WTC11 (cell line): ENCODE measurements at regions not wholly inside any gene's neighbourhood (a gene's known extent, or its start where the extent isn't known, plus 50 kb on each side); places are given as distances from the start of the nearest gene placed in this dataset.

Experiments
- ATAC-seq: fragments of 200-7000 bp; cut with Tn5 transposase; 2 replicates; pipeline ENCODE4 v1.10.0; 2021; ENCODE audit warnings: mild to moderate bottlenecking, moderate library complexity
- CTCF ChIA-PET: fragments of 300-600 bp; sonication (Branson Sonifier 250); formaldehyde crosslinking; loops from one replicate; lab custom pipeline; 2021; ENCODE audit warnings: antibody characterized with exemption; lab: Charles Lee
- POLR2A ChIA-PET: fragments of 350-600 bp; sonication (Branson Sonifier 250); formaldehyde crosslinking; loops from one replicate; lab custom pipeline; 2021; ENCODE audit warnings: antibody characterized with exemption; lab: Charles Lee
- DNase-seq: peaks from one replicate; pipeline ENCODE4 v3.0.0; 2021; ENCODE audit warnings: low spot score
- H3K27ac Mint-ChIP-seq: 2 replicates; pipeline ENCODE4 v1.8.0; 2021; ENCODE audit warnings: mixed read lengths
- H3K27me3 Mint-ChIP-seq: 2 replicates; pipeline ENCODE4 v1.8.0; 2021; ENCODE audit warnings: low read depth, mild to moderate bottlenecking, moderate library complexity, mixed read lengths
- H3K36me3 Mint-ChIP-seq: 2 replicates; pipeline ENCODE4 v1.8.0; 2021; ENCODE audit warnings: mixed read lengths
- H3K4me1 Mint-ChIP-seq: 2 replicates; pipeline ENCODE4 v1.8.0; 2022; ENCODE audit warnings: mixed read lengths
- H3K4me3 Mint-ChIP-seq: 2 replicates; pipeline ENCODE4 v1.8.0; 2021; ENCODE audit warnings: mild to moderate bottlenecking, moderate library complexity, mixed read lengths
- H3K9me3 Mint-ChIP-seq: 2 replicates; pipeline ENCODE4 v1.8.0; 2021; ENCODE audit warnings: mixed read lengths
- CBFB ChIP-seq: sonication (generic); formaldehyde crosslinking; IDR thresholded peaks from 2 replicates; pipeline ENCODE4 v1.8.1; 2022; ENCODE audit warnings: mild to moderate bottlenecking, low read depth, missing genetic modification reagents
- CREB1 ChIP-seq: sonication (generic); formaldehyde crosslinking; IDR thresholded peaks from 2 replicates; pipeline ENCODE4 v1.8.0; 2023; ENCODE audit warnings: mild to moderate bottlenecking, missing genetic modification reagents
- CREM ChIP-seq: sonication (generic); formaldehyde crosslinking; IDR thresholded peaks from 2 replicates; pipeline ENCODE4 v1.8.1; 2022; ENCODE audit warnings: mild to moderate bottlenecking, missing genetic modification reagents, moderate library complexity
- FOXK1 ChIP-seq: sonication (generic); formaldehyde crosslinking; IDR thresholded peaks from 2 replicates; pipeline ENCODE4 v1.8.0; 2022; ENCODE audit warnings: mild to moderate bottlenecking, moderate library complexity, missing genetic modification reagents
- NFE2L1 ChIP-seq: sonication (generic); formaldehyde crosslinking; IDR thresholded peaks from 2 replicates; pipeline ENCODE4 v1.8.1; 2023; ENCODE audit warnings: missing genetic modification reagents
- NFYB ChIP-seq: sonication (generic); formaldehyde crosslinking; conservative IDR thresholded peaks from 2 replicates; pipeline ENCODE4 v1.8.0; 2022; ENCODE audit warnings: low read depth, missing genetic modification reagents
- TP53 ChIP-seq: sonication (generic); formaldehyde crosslinking; IDR thresholded peaks from 2 replicates; pipeline ENCODE4 v1.8.1; 2023; ENCODE audit warnings: mild to moderate bottlenecking, missing genetic modification reagents
- ZNF423 ChIP-seq: fragments of 250-450 bp; sonication (Bioruptor Pico); IDR thresholded peaks from 2 replicates; pipeline ENCODE4 v2.1.2; 2022; ENCODE audit warnings: mild to moderate bottlenecking, moderate library complexity
- TF ChIP-seq, protein P1 (sequence below): fragments of 250-450 bp; sonication (Bioruptor Pico); IDR thresholded peaks from 2 replicates; pipeline ENCODE4 v1.9.0; 2021; ENCODE audit warnings: mild to moderate bottlenecking, borderline replicate concordance
- TF ChIP-seq, protein P2 (sequence below): sonication (generic); formaldehyde crosslinking; IDR thresholded peaks from 2 replicates; pipeline ENCODE4 v1.8.0; 2022; ENCODE audit warnings: mild to moderate bottlenecking, missing genetic modification reagents
- TF ChIP-seq, protein P3 (sequence below): fragments of 250-450 bp; sonication (Bioruptor Pico); IDR thresholded peaks from 2 replicates; pipeline ENCODE4 v2.1.2; 2022; ENCODE audit warnings: mild to moderate bottlenecking, moderate library complexity
- TF ChIP-seq, protein P4 (sequence below): sonication (generic); formaldehyde crosslinking; conservative IDR thresholded peaks from 2 replicates; pipeline ENCODE4 v1.8.1; 2023; ENCODE audit warnings: mild to moderate bottlenecking, low read depth, missing genetic modification reagents, moderate library complexity
- TF ChIP-seq, protein P5 (sequence below): sonication (generic); formaldehyde crosslinking; IDR thresholded peaks from 2 replicates; pipeline ENCODE4 v1.8.0; 2022; ENCODE audit warnings: missing genetic modification reagents

- Mint-ChIP-seq H3K27me3 (no peaks in the 10 kb centered on the region), H3K4me3 (no peak overlapping the region), H3K27ac (no peak overlapping the region), H3K36me3 (no peaks in the 10 kb centered on the region), H3K4me1 (peaks cover 21% of the 10 kb centered on the region), H3K9me3 (no peaks in the 10 kb centered on the region)
- ChIA-PET POLR2A (no interaction called here), CTCF (no interaction called here)
- TF ChIP-seq ZNF423 (CRISPR knock-in tag) (no peak), CREM (no peak), CBFB (CRISPR knock-in tag) (no peak), TP53 (CRISPR knock-in tag) (no peak)
- TF ChIP-seq, protein P1, sequence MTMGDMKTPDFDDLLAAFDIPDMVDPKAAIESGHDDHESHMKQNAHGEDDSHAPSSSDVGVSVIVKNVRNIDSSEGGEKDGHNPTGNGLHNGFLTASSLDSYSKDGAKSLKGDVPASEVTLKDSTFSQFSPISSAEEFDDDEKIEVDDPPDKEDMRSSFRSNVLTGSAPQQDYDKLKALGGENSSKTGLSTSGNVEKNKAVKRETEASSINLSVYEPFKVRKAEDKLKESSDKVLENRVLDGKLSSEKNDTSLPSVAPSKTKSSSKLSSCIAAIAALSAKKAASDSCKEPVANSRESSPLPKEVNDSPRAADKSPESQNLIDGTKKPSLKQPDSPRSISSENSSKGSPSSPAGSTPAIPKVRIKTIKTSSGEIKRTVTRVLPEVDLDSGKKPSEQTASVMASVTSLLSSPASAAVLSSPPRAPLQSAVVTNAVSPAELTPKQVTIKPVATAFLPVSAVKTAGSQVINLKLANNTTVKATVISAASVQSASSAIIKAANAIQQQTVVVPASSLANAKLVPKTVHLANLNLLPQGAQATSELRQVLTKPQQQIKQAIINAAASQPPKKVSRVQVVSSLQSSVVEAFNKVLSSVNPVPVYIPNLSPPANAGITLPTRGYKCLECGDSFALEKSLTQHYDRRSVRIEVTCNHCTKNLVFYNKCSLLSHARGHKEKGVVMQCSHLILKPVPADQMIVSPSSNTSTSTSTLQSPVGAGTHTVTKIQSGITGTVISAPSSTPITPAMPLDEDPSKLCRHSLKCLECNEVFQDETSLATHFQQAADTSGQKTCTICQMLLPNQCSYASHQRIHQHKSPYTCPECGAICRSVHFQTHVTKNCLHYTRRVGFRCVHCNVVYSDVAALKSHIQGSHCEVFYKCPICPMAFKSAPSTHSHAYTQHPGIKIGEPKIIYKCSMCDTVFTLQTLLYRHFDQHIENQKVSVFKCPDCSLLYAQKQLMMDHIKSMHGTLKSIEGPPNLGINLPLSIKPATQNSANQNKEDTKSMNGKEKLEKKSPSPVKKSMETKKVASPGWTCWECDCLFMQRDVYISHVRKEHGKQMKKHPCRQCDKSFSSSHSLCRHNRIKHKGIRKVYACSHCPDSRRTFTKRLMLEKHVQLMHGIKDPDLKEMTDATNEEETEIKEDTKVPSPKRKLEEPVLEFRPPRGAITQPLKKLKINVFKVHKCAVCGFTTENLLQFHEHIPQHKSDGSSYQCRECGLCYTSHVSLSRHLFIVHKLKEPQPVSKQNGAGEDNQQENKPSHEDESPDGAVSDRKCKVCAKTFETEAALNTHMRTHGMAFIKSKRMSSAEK (CRISPR knock-in tag): no peak
- TF ChIP-seq, protein P2, sequence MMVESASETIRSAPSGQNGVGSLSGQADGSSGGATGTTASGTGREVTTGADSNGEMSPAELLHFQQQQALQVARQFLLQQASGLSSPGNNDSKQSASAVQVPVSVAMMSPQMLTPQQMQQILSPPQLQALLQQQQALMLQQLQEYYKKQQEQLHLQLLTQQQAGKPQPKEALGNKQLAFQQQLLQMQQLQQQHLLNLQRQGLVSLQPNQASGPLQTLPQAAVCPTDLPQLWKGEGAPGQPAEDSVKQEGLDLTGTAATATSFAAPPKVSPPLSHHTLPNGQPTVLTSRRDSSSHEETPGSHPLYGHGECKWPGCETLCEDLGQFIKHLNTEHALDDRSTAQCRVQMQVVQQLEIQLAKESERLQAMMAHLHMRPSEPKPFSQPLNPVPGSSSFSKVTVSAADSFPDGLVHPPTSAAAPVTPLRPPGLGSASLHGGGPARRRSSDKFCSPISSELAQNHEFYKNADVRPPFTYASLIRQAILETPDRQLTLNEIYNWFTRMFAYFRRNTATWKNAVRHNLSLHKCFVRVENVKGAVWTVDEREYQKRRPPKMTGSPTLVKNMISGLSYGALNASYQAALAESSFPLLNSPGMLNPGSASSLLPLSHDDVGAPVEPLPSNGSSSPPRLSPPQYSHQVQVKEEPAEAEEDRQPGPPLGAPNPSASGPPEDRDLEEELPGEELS (CRISPR knock-in tag): peak; percentile 57; the same call in 1 of the 2 replicates
- TF ChIP-seq, protein P3, sequence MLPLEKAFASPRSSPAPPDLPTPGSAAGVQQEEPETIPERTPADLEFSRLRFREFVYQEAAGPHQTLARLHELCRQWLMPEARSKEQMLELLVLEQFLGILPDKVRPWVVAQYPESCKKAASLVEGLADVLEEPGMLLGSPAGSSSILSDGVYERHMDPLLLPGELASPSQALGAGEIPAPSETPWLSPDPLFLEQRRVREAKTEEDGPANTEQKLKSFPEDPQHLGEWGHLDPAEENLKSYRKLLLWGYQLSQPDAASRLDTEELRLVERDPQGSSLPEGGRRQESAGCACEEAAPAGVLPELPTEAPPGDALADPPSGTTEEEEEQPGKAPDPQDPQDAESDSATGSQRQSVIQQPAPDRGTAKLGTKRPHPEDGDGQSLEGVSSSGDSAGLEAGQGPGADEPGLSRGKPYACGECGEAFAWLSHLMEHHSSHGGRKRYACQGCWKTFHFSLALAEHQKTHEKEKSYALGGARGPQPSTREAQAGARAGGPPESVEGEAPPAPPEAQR (CRISPR knock-in tag): no peak
- peak; percentile 43; the same call in 1 of the 2 replicates for ATAC-seq
- no peak for DNase-seq
Observed at GRCh38 chr18:39188278-39188677, 1622.7 kb upstream of the CELF4 start.

DNA sequence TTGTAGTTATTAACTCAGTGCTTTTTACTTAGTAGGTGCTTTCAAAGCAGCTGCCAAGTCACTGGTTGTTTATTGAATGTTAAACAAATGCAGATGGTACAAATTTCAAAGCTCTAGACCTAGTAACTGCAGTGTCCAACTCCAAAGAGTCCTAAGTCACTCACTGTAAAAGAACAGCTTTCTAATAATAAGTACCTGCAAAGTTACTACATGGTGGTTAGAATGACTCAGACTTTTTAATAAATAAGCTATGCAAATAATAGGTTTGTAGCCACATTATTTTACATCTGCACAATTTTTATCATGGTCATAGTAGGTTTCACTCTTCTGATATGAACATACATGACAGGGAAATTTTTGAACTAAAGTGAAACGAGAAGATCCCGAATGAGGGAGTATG lies 1620.4 kb upstream of the CELF4 start:
- DNase-seq (no peak), ATAC-seq (no peak)
- Mint-ChIP-seq H3K27ac (no peak overlapping the region), H3K4me1 (peaks cover 21% of the 10 kb centered on the region), H3K36me3 (no peaks in the 10 kb centered on the region), H3K27me3 (no peaks in the 10 kb centered on the region), H3K4me3 (no peak overlapping the region), H3K9me3 (no peaks in the 10 kb centered on the region)
- ChIA-PET POLR2A (no interaction called here), CTCF (no interaction called here)
- TF ChIP-seq NFE2L1 (CRISPR knock-in tag) (no peak), NFYB (CRISPR knock-in tag) (no peak), FOXK1 (CRISPR knock-in tag) (no peak), CREB1 (CRISPR knock-in tag) (no peak)
- TF ChIP-seq, protein P1 (CRISPR knock-in tag): no peak
- TF ChIP-seq, protein P2 (CRISPR knock-in tag): no peak
- TF ChIP-seq, protein P4, sequence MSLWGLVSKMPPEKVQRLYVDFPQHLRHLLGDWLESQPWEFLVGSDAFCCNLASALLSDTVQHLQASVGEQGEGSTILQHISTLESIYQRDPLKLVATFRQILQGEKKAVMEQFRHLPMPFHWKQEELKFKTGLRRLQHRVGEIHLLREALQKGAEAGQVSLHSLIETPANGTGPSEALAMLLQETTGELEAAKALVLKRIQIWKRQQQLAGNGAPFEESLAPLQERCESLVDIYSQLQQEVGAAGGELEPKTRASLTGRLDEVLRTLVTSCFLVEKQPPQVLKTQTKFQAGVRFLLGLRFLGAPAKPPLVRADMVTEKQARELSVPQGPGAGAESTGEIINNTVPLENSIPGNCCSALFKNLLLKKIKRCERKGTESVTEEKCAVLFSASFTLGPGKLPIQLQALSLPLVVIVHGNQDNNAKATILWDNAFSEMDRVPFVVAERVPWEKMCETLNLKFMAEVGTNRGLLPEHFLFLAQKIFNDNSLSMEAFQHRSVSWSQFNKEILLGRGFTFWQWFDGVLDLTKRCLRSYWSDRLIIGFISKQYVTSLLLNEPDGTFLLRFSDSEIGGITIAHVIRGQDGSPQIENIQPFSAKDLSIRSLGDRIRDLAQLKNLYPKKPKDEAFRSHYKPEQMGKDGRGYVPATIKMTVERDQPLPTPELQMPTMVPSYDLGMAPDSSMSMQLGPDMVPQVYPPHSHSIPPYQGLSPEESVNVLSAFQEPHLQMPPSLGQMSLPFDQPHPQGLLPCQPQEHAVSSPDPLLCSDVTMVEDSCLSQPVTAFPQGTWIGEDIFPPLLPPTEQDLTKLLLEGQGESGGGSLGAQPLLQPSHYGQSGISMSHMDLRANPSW (CRISPR knock-in tag): no peak
- TF ChIP-seq, protein P5, sequence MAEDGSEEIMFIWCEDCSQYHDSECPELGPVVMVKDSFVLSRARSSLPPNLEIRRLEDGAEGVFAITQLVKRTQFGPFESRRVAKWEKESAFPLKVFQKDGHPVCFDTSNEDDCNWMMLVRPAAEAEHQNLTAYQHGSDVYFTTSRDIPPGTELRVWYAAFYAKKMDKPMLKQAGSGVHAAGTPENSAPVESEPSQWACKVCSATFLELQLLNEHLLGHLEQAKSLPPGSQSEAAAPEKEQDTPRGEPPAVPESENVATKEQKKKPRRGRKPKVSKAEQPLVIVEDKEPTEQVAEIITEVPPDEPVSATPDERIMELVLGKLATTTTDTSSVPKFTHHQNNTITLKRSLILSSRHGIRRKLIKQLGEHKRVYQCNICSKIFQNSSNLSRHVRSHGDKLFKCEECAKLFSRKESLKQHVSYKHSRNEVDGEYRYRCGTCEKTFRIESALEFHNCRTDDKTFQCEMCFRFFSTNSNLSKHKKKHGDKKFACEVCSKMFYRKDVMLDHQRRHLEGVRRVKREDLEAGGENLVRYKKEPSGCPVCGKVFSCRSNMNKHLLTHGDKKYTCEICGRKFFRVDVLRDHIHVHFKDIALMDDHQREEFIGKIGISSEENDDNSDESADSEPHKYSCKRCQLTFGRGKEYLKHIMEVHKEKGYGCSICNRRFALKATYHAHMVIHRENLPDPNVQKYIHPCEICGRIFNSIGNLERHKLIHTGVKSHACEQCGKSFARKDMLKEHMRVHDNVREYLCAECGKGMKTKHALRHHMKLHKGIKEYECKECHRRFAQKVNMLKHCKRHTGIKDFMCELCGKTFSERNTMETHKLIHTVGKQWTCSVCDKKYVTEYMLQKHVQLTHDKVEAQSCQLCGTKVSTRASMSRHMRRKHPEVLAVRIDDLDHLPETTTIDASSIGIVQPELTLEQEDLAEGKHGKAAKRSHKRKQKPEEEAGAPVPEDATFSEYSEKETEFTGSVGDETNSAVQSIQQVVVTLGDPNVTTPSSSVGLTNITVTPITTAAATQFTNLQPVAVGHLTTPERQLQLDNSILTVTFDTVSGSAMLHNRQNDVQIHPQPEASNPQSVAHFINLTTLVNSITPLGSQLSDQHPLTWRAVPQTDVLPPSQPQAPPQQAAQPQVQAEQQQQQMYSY (CRISPR knock-in tag): no peak
